Ishikawa (cell line): ENCODE measurements at regions not wholly inside any gene's neighbourhood (a gene's known extent, or its start where the extent isn't known, plus 50 kb on each side); places are given as distances from the start of the nearest gene placed in this dataset.

Source experiments
- CEBPB ChIP-seq: IDR thresholded peaks from 2 replicates; pipeline ENCODE4 v1.6.1; 2012
- CREB1 ChIP-seq: IDR thresholded peaks from 2 replicates; pipeline ENCODE4 v1.6.1; 2012; ENCODE audit warnings: low read depth
- EGR1 ChIP-seq: IDR thresholded peaks from 2 replicates; pipeline ENCODE4 v1.6.1; 2012
- EP300 ChIP-seq: IDR thresholded peaks from 2 replicates; pipeline ENCODE4 v1.6.1; 2012; ENCODE audit warnings: borderline replicate concordance
- FOXM1 ChIP-seq: IDR thresholded peaks from 2 replicates; pipeline ENCODE4 v1.6.1; 2012; ENCODE audit warnings: low read depth, borderline replicate concordance
- RAD21 ChIP-seq: IDR thresholded peaks from 2 replicates; pipeline ENCODE4 v1.6.1; 2012; ENCODE audit warnings: low read depth
- REST ChIP-seq: IDR thresholded peaks from 2 replicates; pipeline ENCODE4 v1.6.1; 2012; ENCODE audit warnings: low read depth, mild to moderate bottlenecking
- TAF1 ChIP-seq: IDR thresholded peaks from 2 replicates; pipeline ENCODE4 v1.6.1; 2012; ENCODE audit warnings: low read depth, mild to moderate bottlenecking
- TCF12 ChIP-seq: IDR thresholded peaks from 2 replicates; pipeline ENCODE4 v1.6.1; 2012; ENCODE audit warnings: low read depth
- TEAD4 ChIP-seq: IDR thresholded peaks from 2 replicates; pipeline ENCODE4 v1.6.1; 2012
- YY1 ChIP-seq: IDR thresholded peaks from 2 replicates; pipeline ENCODE4 v1.6.1; 2012; ENCODE audit warnings: low read depth
- TF ChIP-seq, protein P1 (sequence below): IDR thresholded peaks from 2 replicates; pipeline ENCODE4 v1.6.1; 2012
- TF ChIP-seq, protein P2 (sequence below): IDR thresholded peaks from 2 replicates; pipeline ENCODE4 v1.6.1; 2012

DNA sequence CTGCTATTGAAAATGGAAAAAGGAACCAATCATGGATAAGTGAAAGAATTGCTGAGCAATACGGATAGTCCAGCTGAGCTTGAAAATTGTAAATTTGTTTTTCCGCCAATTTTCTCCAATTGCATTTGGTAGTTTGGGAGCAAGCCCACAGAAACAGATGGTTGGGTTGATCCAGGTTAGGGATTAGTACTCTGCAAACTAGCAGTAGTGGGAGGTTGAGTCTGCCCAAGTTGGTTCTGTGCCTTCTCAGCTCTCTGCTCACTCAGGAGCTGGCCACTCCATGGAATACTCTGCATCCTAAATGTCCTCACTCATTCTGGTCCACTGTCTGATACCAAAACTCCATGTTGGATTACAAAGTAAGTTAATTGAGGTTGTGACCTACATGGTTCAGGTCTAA is 361.1 kb upstream of the ATP2B1 start:
- TF ChIP-seq YY1 = no peak
- TF ChIP-seq RAD21 = no peak
- no peak for TF ChIP-seq CEBPB
- TF ChIP-seq, protein P1, sequence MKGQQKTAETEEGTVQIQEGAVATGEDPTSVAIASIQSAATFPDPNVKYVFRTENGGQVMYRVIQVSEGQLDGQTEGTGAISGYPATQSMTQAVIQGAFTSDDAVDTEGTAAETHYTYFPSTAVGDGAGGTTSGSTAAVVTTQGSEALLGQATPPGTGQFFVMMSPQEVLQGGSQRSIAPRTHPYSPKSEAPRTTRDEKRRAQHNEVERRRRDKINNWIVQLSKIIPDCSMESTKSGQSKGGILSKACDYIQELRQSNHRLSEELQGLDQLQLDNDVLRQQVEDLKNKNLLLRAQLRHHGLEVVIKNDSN = no peak
- no peak for TF ChIP-seq TCF12
- TF ChIP-seq, protein P2, sequence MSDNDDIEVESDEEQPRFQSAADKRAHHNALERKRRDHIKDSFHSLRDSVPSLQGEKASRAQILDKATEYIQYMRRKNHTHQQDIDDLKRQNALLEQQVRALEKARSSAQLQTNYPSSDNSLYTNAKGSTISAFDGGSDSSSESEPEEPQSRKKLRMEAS = no peak
- TF ChIP-seq REST = no peak
- TF ChIP-seq CREB1 = no peak
- no peak for TF ChIP-seq EP300
- TF ChIP-seq EGR1 = no peak
- TF ChIP-seq TAF1 = no peak
- no peak for TF ChIP-seq TEAD4
- no peak for TF ChIP-seq FOXM1
